KMS-11 (cell line): ENCODE measurements at regions not wholly inside any gene's neighbourhood (a gene's known extent, or its start where the extent isn't known, plus 50 kb on each side); places are given as distances from the start of the nearest gene placed in this dataset.

Experiments used
- H2AFZ ChIP-seq: fragments of 200-600 bp; sonication (generic); 2 replicates; pipeline ENCODE4 v1.6.1; 2016; ENCODE audit warnings: antibody characterized with exemption, mixed run types, low read depth
- H3K27ac ChIP-seq: fragments of 200-600 bp; sonication (generic); 2 replicates; pipeline ENCODE4 v1.6.1; 2016; ENCODE audit warnings: mild to moderate bottlenecking, mixed run types
- H3K27me3 ChIP-seq: fragments of 200-600 bp; sonication (generic); 2 replicates; pipeline ENCODE4 v1.6.1; 2017; ENCODE audit warnings: mild to moderate bottlenecking, low read depth, mixed run types, moderate library complexity; ENCODE audit not compliant: insufficient read depth
- H3K36me3 ChIP-seq: fragments of 200-600 bp; sonication (generic); 2 replicates; pipeline ENCODE4 v1.6.1; 2017; ENCODE audit warnings: mild to moderate bottlenecking, mixed run types; ENCODE audit not compliant: insufficient read depth
- H3K4me1 ChIP-seq: fragments of 200-600 bp; sonication (generic); 2 replicates; pipeline ENCODE4 v1.6.1; 2016; ENCODE audit warnings: mild to moderate bottlenecking, low read depth, mixed run types; ENCODE audit not compliant: poor library complexity, severe bottlenecking
- H3K4me2 ChIP-seq: fragments of 200-600 bp; sonication (generic); 2 replicates; pipeline ENCODE4 v1.7.0; 2016; ENCODE audit warnings: mild to moderate bottlenecking, mixed run types
- H3K4me3 ChIP-seq: fragments of 200-600 bp; sonication (generic); IDR thresholded peaks from 2 replicates; pipeline ENCODE4 v1.6.1; 2017; ENCODE audit warnings: low read depth, low read length, mixed read lengths; ENCODE audit not compliant: insufficient read depth
- H3K79me2 ChIP-seq: fragments of 200-600 bp; sonication (generic); 2 replicates; pipeline ENCODE4 v1.6.1; 2016; ENCODE audit warnings: low read depth, mixed run types; ENCODE audit not compliant: insufficient read depth
- H3K9ac ChIP-seq: fragments of 200-600 bp; sonication (generic); 2 replicates; pipeline ENCODE4 v1.6.1; 2016; ENCODE audit warnings: mild to moderate bottlenecking, mixed run types
- H4K20me1 ChIP-seq: fragments of 200-600 bp; sonication (generic); 2 replicates; pipeline ENCODE4 v1.6.1; 2016; ENCODE audit warnings: mild to moderate bottlenecking, mixed run types; ENCODE audit not compliant: insufficient read depth
- TF ChIP-seq, protein P1 (sequence below): fragments of 200-600 bp; sonication (generic); conservative IDR thresholded peaks from 2 replicates; pipeline ENCODE4 v1.6.1; 2017; ENCODE audit warnings: low read depth, mild to moderate bottlenecking, antibody characterized with exemption, low read length, moderate library complexity, mixed read lengths

DNA sequence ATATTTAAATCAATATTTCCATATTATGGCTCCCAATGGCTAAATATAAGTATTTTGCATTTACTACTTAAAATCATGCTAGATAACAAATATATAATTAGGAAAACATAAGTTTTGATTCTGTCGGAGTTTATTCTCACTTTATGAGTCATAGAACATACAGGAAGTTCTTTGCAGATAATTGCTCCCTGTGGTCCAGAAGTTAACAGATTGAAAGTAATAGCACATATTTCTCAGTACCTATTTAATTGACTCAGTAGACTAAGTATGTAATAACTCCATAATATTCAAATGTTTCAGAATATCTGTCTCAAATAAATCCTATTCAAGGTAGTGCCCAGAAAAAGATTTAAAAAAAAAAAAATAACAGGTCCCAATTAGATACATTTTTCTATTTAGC lies 806.0 kb upstream of the ATXN7L3B start:
- no peak overlapping the region for H3K9ac ChIP-seq
- no peaks in the 10 kb centered on the region for H3K79me2 ChIP-seq
- no peaks in the 10 kb centered on the region for H3K36me3 ChIP-seq
- H3K4me1 ChIP-seq, result no peaks in the 10 kb centered on the region
- H3K27me3 ChIP-seq, result no peaks in the 10 kb centered on the region
- H2AFZ ChIP-seq, result no peak overlapping the region
- TF ChIP-seq, protein P1, sequence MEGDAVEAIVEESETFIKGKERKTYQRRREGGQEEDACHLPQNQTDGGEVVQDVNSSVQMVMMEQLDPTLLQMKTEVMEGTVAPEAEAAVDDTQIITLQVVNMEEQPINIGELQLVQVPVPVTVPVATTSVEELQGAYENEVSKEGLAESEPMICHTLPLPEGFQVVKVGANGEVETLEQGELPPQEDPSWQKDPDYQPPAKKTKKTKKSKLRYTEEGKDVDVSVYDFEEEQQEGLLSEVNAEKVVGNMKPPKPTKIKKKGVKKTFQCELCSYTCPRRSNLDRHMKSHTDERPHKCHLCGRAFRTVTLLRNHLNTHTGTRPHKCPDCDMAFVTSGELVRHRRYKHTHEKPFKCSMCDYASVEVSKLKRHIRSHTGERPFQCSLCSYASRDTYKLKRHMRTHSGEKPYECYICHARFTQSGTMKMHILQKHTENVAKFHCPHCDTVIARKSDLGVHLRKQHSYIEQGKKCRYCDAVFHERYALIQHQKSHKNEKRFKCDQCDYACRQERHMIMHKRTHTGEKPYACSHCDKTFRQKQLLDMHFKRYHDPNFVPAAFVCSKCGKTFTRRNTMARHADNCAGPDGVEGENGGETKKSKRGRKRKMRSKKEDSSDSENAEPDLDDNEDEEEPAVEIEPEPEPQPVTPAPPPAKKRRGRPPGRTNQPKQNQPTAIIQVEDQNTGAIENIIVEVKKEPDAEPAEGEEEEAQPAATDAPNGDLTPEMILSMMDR, result no peak
- no peaks in the 10 kb centered on the region for H4K20me1 ChIP-seq
- no peak overlapping the region for H3K27ac ChIP-seq
- H3K4me3 ChIP-seq, result no peak overlapping the region
- no peak overlapping the region for H3K4me2 ChIP-seq

DNA sequence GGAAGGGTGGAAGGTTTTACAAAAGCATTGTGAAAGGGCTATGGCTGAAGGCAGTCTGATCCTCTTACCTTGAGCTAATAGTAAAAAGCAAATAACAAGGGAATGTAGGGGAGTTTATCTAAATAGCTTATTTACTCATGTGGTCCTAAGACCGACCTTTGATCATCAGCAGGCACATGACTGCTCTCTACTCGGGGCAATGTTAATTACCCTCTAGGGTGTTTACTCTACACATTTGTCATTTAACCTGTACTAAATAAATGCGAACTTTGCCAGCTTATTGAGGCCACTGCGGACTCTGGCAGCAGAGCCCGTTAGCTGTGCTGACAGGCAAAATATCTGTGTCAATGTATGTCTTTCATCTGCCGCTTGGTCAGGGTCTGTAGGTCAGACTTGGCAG lies 768.3 kb upstream of the ATXN7L3B start:
- Histone ChIP-seq H4K20me1 (no peaks in the 10 kb centered on the region), H3K27me3 (no peaks in the 10 kb centered on the region), H3K27ac (no peak overlapping the region), H3K79me2 (no peaks in the 10 kb centered on the region), H3K4me1 (no peaks in the 10 kb centered on the region), H3K36me3 (no peaks in the 10 kb centered on the region), H3K4me2 (no peak overlapping the region), H2AFZ (no peak overlapping the region), H3K9ac (no peak overlapping the region), H3K4me3 (no peak overlapping the region)
- TF ChIP-seq, protein P1, result no peak

DNA sequence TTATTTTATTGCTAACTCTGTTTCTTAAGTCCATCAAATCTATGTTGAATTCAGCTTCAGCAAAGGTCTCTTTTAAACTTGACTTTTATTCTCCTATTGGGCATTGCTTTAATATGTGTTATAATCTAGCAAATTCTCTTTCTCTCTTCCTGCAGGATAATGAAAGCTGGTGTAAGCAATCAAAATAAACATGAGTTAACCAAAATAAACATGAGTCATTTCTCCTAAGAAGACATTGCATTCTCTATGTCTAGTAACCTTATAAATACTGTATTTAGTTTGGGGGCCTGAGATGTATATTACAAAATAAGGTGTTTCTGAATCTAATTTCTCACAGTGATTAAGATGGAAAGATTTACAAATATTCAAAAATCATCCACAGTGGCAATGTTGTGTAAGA lies 739.1 kb upstream of the ATXN7L3B start:
- H3K79me2 ChIP-seq, result no peaks in the 10 kb centered on the region
- no peak overlapping the region for H2AFZ ChIP-seq
- H3K27ac ChIP-seq, result no peak overlapping the region
- H3K36me3 ChIP-seq, result no peaks in the 10 kb centered on the region
- H3K9ac ChIP-seq, result no peak overlapping the region
- no peaks in the 10 kb centered on the region for H3K4me1 ChIP-seq
- TF ChIP-seq, protein P1, result no peak
- H3K4me3 ChIP-seq, result no peak overlapping the region
- H3K4me2 ChIP-seq, result no peak overlapping the region
- no peaks in the 10 kb centered on the region for H3K27me3 ChIP-seq
- no peaks in the 10 kb centered on the region for H4K20me1 ChIP-seq

DNA sequence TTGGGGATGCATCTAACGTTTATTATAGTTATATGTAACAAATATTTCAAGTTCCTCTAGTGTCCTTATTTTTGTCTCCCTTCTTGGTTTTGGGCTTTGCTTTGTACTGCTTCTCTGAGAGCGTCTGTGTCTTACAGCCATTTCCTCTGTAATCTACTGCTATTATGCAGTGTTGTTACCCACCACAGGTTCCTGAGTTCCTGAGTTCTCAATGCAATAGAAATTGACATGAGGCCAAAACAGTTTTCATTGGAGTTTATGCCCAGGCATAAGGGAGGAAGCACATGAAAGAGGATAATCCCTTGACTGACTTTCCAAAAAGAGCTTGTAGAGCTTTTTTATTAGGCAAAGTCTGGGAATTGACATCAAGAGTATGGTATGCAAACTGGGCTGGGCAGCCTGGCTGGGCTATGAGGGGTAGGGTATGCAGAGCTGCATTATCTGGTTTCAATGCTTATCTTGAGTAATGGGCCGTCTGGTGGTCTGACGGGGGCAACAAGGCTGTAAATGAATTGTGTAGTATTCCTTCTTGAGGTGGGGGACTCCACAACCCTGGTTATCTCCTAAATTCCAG lies 722.5 kb upstream of the ATXN7L3B start:
- Histone ChIP-seq H2AFZ (no peak overlapping the region), H3K9ac (no peak overlapping the region), H3K27me3 (no peaks in the 10 kb centered on the region), H3K4me3 (no peak overlapping the region), H3K79me2 (no peaks in the 10 kb centered on the region), H3K4me2 (no peak overlapping the region), H3K27ac (no peak overlapping the region), H4K20me1 (no peaks in the 10 kb centered on the region), H3K36me3 (no peaks in the 10 kb centered on the region), H3K4me1 (no peaks in the 10 kb centered on the region)
- TF ChIP-seq, protein P1, result no peak
